Epithelial cell of esophagus (primary cell): ENCODE measurements at regions not wholly inside any gene's neighbourhood (a gene's known extent, or its start where the extent isn't known, plus 50 kb on each side); places are given as distances from the start of the nearest gene placed in this dataset.

ENCODE experiments used
- DNase-seq: peaks from one replicate; pipeline ENCODE4 v3.0.0; 2010; ENCODE audit warnings: low read depth
- H3K4me3 ChIP-seq: 2 replicates; pipeline ENCODE4 v1.5.1; 2011; ENCODE audit warnings: mild to moderate bottlenecking, low read length, control low read depth
- TF ChIP-seq, protein P1 (sequence below): IDR thresholded peaks from 2 replicates; pipeline ENCODE4 v1.5.1; 2011; ENCODE audit warnings: low read depth, mild to moderate bottlenecking, low read length, control low read depth, inconsistent platforms; ENCODE audit not compliant: insufficient read depth; ENCODE audit errors: missing control alignments

GRCh38 chr3:150194957-150195356 lies 213.1 kb upstream of the TSC22D2 start:
- H3K4me3 ChIP-seq: no peak overlapping the region
- no peak for DNase-seq
- TF ChIP-seq, protein P1, sequence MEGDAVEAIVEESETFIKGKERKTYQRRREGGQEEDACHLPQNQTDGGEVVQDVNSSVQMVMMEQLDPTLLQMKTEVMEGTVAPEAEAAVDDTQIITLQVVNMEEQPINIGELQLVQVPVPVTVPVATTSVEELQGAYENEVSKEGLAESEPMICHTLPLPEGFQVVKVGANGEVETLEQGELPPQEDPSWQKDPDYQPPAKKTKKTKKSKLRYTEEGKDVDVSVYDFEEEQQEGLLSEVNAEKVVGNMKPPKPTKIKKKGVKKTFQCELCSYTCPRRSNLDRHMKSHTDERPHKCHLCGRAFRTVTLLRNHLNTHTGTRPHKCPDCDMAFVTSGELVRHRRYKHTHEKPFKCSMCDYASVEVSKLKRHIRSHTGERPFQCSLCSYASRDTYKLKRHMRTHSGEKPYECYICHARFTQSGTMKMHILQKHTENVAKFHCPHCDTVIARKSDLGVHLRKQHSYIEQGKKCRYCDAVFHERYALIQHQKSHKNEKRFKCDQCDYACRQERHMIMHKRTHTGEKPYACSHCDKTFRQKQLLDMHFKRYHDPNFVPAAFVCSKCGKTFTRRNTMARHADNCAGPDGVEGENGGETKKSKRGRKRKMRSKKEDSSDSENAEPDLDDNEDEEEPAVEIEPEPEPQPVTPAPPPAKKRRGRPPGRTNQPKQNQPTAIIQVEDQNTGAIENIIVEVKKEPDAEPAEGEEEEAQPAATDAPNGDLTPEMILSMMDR: no peak

DNA sequence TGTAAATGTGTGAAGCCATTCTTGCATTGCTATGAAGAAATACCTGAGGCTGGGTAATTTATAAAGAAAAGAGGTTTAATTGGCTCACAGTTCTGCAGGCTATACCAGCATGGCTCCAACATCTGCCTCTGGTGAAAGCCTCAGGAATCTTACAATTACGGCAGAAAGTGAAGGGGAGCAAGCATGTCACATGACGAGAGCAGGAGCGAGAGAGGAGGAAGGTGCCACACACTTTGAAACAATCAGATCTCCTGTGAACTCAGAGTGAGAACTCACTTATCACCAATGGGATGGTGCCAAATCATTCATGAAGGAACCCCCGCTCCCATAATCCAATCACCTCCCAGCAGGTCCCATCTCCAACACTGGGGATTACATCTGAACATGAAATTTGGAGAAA lies 213.6 kb upstream of the TSC22D2 start:
- no peak for DNase-seq
- no peak overlapping the region for H3K4me3 ChIP-seq
- TF ChIP-seq, protein P1: no peak

- TF ChIP-seq, protein P1: no peak
- H3K4me3 ChIP-seq: no peak overlapping the region
- peak; percentile 30 for DNase-seq
Observed at GRCh38 chr3:150184426-150185071, 213.9 kb upstream of the PFN2 start.

GRCh38 chr3:150183678-150184425 lies 213.2 kb upstream of the PFN2 start:
- peak overlapping the region; percentile 27 for H3K4me3 ChIP-seq
- TF ChIP-seq, protein P1: peak; percentile 72
- DNase-seq: peak; percentile 77

DNA sequence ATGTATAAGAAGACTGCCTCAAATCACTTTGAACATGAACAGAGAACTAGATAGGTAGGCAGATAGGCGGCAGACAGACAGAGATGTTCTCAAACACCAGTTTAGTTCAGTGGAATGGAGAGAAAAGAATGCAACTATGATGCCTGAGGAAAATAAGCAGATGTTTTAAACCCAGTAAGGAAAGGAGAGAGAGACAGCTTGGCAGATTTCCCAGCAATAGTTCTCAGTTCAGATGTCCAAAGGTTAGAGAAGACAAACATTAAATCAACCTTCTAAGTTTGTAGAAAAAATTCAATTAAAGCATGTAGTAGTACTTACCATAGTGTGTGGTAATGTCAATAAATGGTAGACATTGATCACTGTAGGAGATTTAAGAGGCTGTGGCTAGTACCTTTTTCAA lies 209.6 kb upstream of the PFN2 start:
- H3K4me3 ChIP-seq: no peak overlapping the region

DNA sequence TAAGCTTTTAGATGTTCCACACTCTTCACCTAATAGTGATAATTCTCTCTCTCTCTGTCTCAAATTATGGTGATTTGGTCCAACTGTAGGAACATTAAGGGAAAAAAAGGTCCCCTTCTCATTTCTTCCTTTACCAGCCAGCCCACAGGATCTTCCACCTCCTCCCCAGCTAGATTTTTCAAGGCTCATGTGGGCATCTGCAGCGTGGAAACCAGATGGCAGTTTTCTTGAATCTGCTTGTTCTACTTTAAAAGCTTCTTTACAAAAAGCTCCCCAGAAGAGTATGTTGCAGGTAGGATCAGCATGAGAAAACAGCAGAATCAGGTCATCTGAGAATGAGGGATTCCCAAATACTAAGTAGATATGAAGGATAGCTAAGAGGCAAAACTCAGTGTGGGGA lies 208.6 kb upstream of the PFN2 start:
- H3K4me3 ChIP-seq: no peak overlapping the region
- no peak for DNase-seq
- TF ChIP-seq, protein P1: no peak

More for the DNA sequence above, 209.6 kb upstream of the PFN2 start:
- no peak for DNase-seq
- TF ChIP-seq, protein P1: no peak
